ENCODE measurements at regions not wholly inside any gene's neighbourhood (a gene's known extent, or its start where the extent isn't known, plus 50 kb on each side); places are given as distances from the start of the nearest gene placed in this dataset.

- DNase-seq (ENCODE audit: low read depth) = no peak
Measured at GRCh38 chr3:181298421-181298820, 308.9 kb upstream of the DNAJC19 start.

GRCh38 chr3:181292984-181293383, 303.4 kb upstream of the DNAJC19 start:
- DNase-seq (ENCODE audit: low read depth) = no peak
- no peak overlapping the region for H3K4me3 ChIP-seq (ENCODE audit: low read depth, low read length)

More at GRCh38 chr3:181298421-181298820, 308.9 kb upstream of the DNAJC19 start:
- H3K4me3 ChIP-seq (ENCODE audit: low read depth, low read length) = no peak overlapping the region

GRCh38 chr3:181290941-181291340, 301.4 kb upstream of the DNAJC19 start:
- H3K4me3 ChIP-seq (ENCODE audit: low read depth, low read length) = no peak overlapping the region
- no peak for DNase-seq (ENCODE audit: low read depth)

- no peak overlapping the region for H3K4me3 ChIP-seq (ENCODE audit: low read depth, low read length)
Measured at GRCh38 chr3:181289306-181289705, 299.8 kb upstream of the DNAJC19 start.

GRCh38 chr3:181288145-181288544, 298.6 kb upstream of the DNAJC19 start:
- no peak overlapping the region for H3K4me3 ChIP-seq (ENCODE audit: low read depth, low read length)
- DNase-seq (ENCODE audit: low read depth) = no peak

More at GRCh38 chr3:181289306-181289705, 299.8 kb upstream of the DNAJC19 start:
- no peak for DNase-seq (ENCODE audit: low read depth)

GRCh38 chr3:181279239-181279565, 289.7 kb upstream of the DNAJC19 start:
- no peak for DNase-seq (ENCODE audit: low read depth)

GRCh38 chr3:181278468-181279238, 289.1 kb upstream of the DNAJC19 start:
- DNase-seq (ENCODE audit: low read depth) = no peak
- H3K4me3 ChIP-seq (ENCODE audit: low read depth, low read length) = no peak overlapping the region

More at GRCh38 chr3:181279239-181279565, 289.7 kb upstream of the DNAJC19 start:
- H3K4me3 ChIP-seq (ENCODE audit: low read depth, low read length) = no peak overlapping the region

- H3K4me3 ChIP-seq (ENCODE audit: low read depth, low read length) = no peak overlapping the region
- DNase-seq (ENCODE audit: low read depth) = no peak
Measured at GRCh38 chr3:181276358-181276896, 286.9 kb upstream of the DNAJC19 start.

- no peak overlapping the region for H3K4me3 ChIP-seq (ENCODE audit: low read depth, low read length)
- no peak for DNase-seq (ENCODE audit: low read depth)
Measured at GRCh38 chr3:181274025-181274424, 284.5 kb upstream of the DNAJC19 start.

GRCh38 chr3:181267312-181267711, 277.8 kb upstream of the DNAJC19 start:
- no peak for DNase-seq (ENCODE audit: low read depth)
- no peak overlapping the region for H3K4me3 ChIP-seq (ENCODE audit: low read depth, low read length)

- no peak overlapping the region for H3K4me3 ChIP-seq (ENCODE audit: low read depth, low read length)
- DNase-seq (ENCODE audit: low read depth) = no peak
Measured at GRCh38 chr3:181265750-181266333, 276.3 kb upstream of the DNAJC19 start.

- H3K4me3 ChIP-seq (ENCODE audit: low read depth, low read length) = no peak overlapping the region
- DNase-seq (ENCODE audit: low read depth) = no peak
Measured at GRCh38 chr3:181264486-181264885, 274.9 kb upstream of the DNAJC19 start.

GRCh38 chr3:181253796-181254195, 264.3 kb upstream of the DNAJC19 start:
- DNase-seq (ENCODE audit: low read depth) = no peak
- no peak overlapping the region for H3K4me3 ChIP-seq (ENCODE audit: low read depth, low read length)

- DNase-seq (ENCODE audit: low read depth) = no peak
- no peak overlapping the region for H3K4me3 ChIP-seq (ENCODE audit: low read depth, low read length)
Measured at GRCh38 chr3:181252631-181253030, 263.1 kb upstream of the DNAJC19 start.

- no peak overlapping the region for H3K4me3 ChIP-seq (ENCODE audit: low read depth, low read length)
- DNase-seq (ENCODE audit: low read depth) = no peak
Measured at GRCh38 chr3:181250714-181251113, 261.2 kb upstream of the DNAJC19 start.

- no peak for DNase-seq (ENCODE audit: low read depth)
- no peak overlapping the region for H3K4me3 ChIP-seq (ENCODE audit: low read depth, low read length)
Measured at GRCh38 chr3:181239441-181239840, 249.9 kb upstream of the DNAJC19 start.

GRCh38 chr3:181230258-181230657, 240.7 kb upstream of the DNAJC19 start:
- no peak for DNase-seq (ENCODE audit: low read depth)
- H3K4me3 ChIP-seq (ENCODE audit: low read depth, low read length) = no peak overlapping the region

- no peak overlapping the region for H3K4me3 ChIP-seq (ENCODE audit: low read depth, low read length)
- DNase-seq (ENCODE audit: low read depth) = no peak
Measured at GRCh38 chr3:181213347-181213746, 223.8 kb upstream of the DNAJC19 start.

GRCh38 chr3:181212271-181212670, 222.7 kb upstream of the DNAJC19 start:
- H3K4me3 ChIP-seq (ENCODE audit: low read depth, low read length) = no peak overlapping the region
- DNase-seq (ENCODE audit: low read depth) = no peak

- no peak for DNase-seq (ENCODE audit: low read depth)
- no peak overlapping the region for H3K4me3 ChIP-seq (ENCODE audit: low read depth, low read length)
Measured at GRCh38 chr3:181210275-181210674, 220.7 kb upstream of the DNAJC19 start.

- no peak overlapping the region for H3K4me3 ChIP-seq (ENCODE audit: low read depth, low read length)
- no peak for DNase-seq (ENCODE audit: low read depth)
Measured at GRCh38 chr3:181189556-181189955, 200.0 kb upstream of the DNAJC19 start.
